Endodermal cell (in vitro differentiated cells): ENCODE measurements at regions not wholly inside any gene's neighbourhood (a gene's known extent, or its start where the extent isn't known, plus 50 kb on each side); places are given as distances from the start of the nearest gene placed in this dataset.

ENCODE experiments used
- DNase-seq: peaks from one replicate; pipeline ENCODE4 v3.0.0-alpha.2; 2017
- H3K27ac ChIP-seq: 2 replicates; pipeline ENCODE4 v1.5.1; 2013; ENCODE audit warnings: mild to moderate bottlenecking, low read depth, low read length, moderate library complexity
- H3K27me3 ChIP-seq: 2 replicates; pipeline ENCODE4 v1.6.1; 2013; ENCODE audit warnings: mild to moderate bottlenecking, low read length, moderate library complexity; ENCODE audit not compliant: insufficient read depth, control insufficient read depth, poor library complexity, severe bottlenecking
- H3K36me3 ChIP-seq: 2 replicates; pipeline ENCODE4 v1.7.0; 2013; ENCODE audit warnings: mild to moderate bottlenecking, low read length, moderate library complexity; ENCODE audit not compliant: control insufficient read depth, insufficient read depth
- H3K4me1 ChIP-seq: one replicate; pipeline ENCODE4 v1.7.0; 2013; ENCODE audit warnings: low read length; ENCODE audit not compliant: control insufficient read depth, insufficient read depth
- H3K4me3 ChIP-seq: 2 replicates; pipeline ENCODE4 v1.5.1; 2013; ENCODE audit warnings: mild to moderate bottlenecking, low read length, moderate library complexity
- H3K9ac ChIP-seq: 2 replicates; pipeline ENCODE4 v1.6.1; 2013; ENCODE audit warnings: mild to moderate bottlenecking, low read length, moderate library complexity; ENCODE audit not compliant: poor library complexity, severe bottlenecking; ENCODE audit errors: extremely low read depth
- H3K9me3 ChIP-seq: 2 replicates; pipeline ENCODE4 v1.6.1; 2013; ENCODE audit warnings: mild to moderate bottlenecking, low read length, moderate library complexity; ENCODE audit not compliant: control insufficient read depth
- H3K27ac Mint-ChIP-seq: 2 replicates; pipeline ENCODE4 v1.8.0; 2020; ENCODE audit warnings: mixed read lengths
- H3K27me3 Mint-ChIP-seq: 2 replicates; pipeline ENCODE4 v1.8.0; 2021; ENCODE audit warnings: mild to moderate bottlenecking, mixed read lengths; ENCODE audit not compliant: insufficient read depth
- H3K36me3 Mint-ChIP-seq: 2 replicates; pipeline ENCODE4 v1.8.0; 2020; ENCODE audit warnings: low read depth, mixed read lengths
- H3K4me1 Mint-ChIP-seq: 2 replicates; pipeline ENCODE4 v1.8.0; 2020; ENCODE audit warnings: mixed read lengths
- H3K4me3 Mint-ChIP-seq: 2 replicates; pipeline ENCODE4 v1.8.0; 2020; ENCODE audit warnings: mild to moderate bottlenecking, moderate library complexity, mixed read lengths
- H3K9me3 Mint-ChIP-seq: 2 replicates; pipeline ENCODE4 v1.8.0; 2020; ENCODE audit warnings: mild to moderate bottlenecking, mixed read lengths
- CTCF ChIP-seq: fragments of 200-600 bp; sonication (generic); conservative IDR thresholded peaks from 2 replicates; pipeline ENCODE4 v1.5.0; 2021; ENCODE audit warnings: antibody characterized with exemption, mild to moderate bottlenecking
- WGBS, 2 experiments: methylation state at CpG; one replicate each; pipeline versions ENCODE4 v1.1.5 to v1.1.7; 2013; ENCODE audit warnings: missing lambda C conversion rate in 2 of 2, mixed read lengths in 1 of 2; ENCODE audit not compliant: insufficient coverage in 1 of 2, insufficient read length in 1 of 2; 5-methylcytosine and 5-hydroxymethylcytosine counted together

- Histone ChIP-seq H3K4me3 (no peak overlapping the region), H3K4me1 (peaks cover 11% of the 10 kb centered on the region), H3K27me3 (no peaks in the 10 kb centered on the region), H3K36me3 (no peaks in the 10 kb centered on the region), H3K9me3 (no peaks in the 10 kb centered on the region), H3K27ac (no peak overlapping the region), H3K9ac (no peak overlapping the region)
- no peak for TF ChIP-seq CTCF
- Mint-ChIP-seq H3K9me3 (no peaks in the 10 kb centered on the region), H3K27ac (no peak overlapping the region), H3K4me3 (no peak overlapping the region), H3K4me1 (peaks cover 30% of the 10 kb centered on the region), H3K27me3 (peaks cover 9% of the 10 kb centered on the region), H3K36me3 (no peaks in the 10 kb centered on the region)
- 94% methylated on average over 14 of the region's 14 CpGs for WGBS, 2 experiments
- peak; percentile 31 for DNase-seq
Measured at GRCh38 chr5:135135530-135136226, 101.7 kb upstream of the PITX1 start.

- Mint-ChIP-seq H3K27me3 (peaks cover 5% of the 10 kb centered on the region), H3K4me3 (no peak overlapping the region), H3K4me1 (peaks cover 30% of the 10 kb centered on the region), H3K27ac (no peak overlapping the region), H3K36me3 (no peaks in the 10 kb centered on the region), H3K9me3 (no peaks in the 10 kb centered on the region)
- peaks cover 11% of the 10 kb centered on the region for H3K4me1 ChIP-seq
- H3K4me3 ChIP-seq, result no peak overlapping the region
- H3K9me3 ChIP-seq, result no peaks in the 10 kb centered on the region
- no peak overlapping the region for H3K9ac ChIP-seq
- H3K36me3 ChIP-seq, result no peaks in the 10 kb centered on the region
- H3K27me3 ChIP-seq, result no peaks in the 10 kb centered on the region
- TF ChIP-seq CTCF, result no peak
- H3K27ac ChIP-seq, result no peak overlapping the region
- 94 to 100% methylated on average over 2 to 7 of the region's 7 CpGs for WGBS, 2 experiments
- peak; percentile 32 for DNase-seq
Measured at GRCh38 chr5:135134691-135135381, 100.8 kb upstream of the PITX1 start.

GRCh38 chr5:135133698-135134515, 99.9 kb upstream of the PITX1 start:
- H3K27ac ChIP-seq, result no peak overlapping the region
- no peaks in the 10 kb centered on the region for H3K9me3 Mint-ChIP-seq

More at GRCh38 chr5:135133698-135134515, 99.9 kb upstream of the PITX1 start:
- Mint-ChIP-seq H3K4me3 (no peak overlapping the region), H3K27me3 (no peaks in the 10 kb centered on the region), H3K27ac (peak overlapping the region; percentile 33), H3K36me3 (no peaks in the 10 kb centered on the region), H3K4me1 (peaks cover 30% of the 10 kb centered on the region)
- Histone ChIP-seq H3K36me3 (no peaks in the 10 kb centered on the region), H3K4me3 (no peak overlapping the region), H3K27me3 (no peaks in the 10 kb centered on the region), H3K4me1 (peaks cover 11% of the 10 kb centered on the region), H3K9ac (no peak overlapping the region), H3K9me3 (no peaks in the 10 kb centered on the region)
- TF ChIP-seq CTCF, result no peak
- WGBS, 2 experiments, result 86% methylated on average over 9 to 18 of the region's 18 CpGs
- DNase-seq, result peak; percentile 67
